H9 (cell line): ENCODE measurements at regions not wholly inside any gene's neighbourhood (a gene's known extent, or its start where the extent isn't known, plus 50 kb on each side); places are given as distances from the start of the nearest gene placed in this dataset.

Experiments used
- DNase-seq: peaks from one replicate; pipeline ENCODE4 v3.0.0-alpha.2; 2017
- H2AFZ ChIP-seq: one replicate; pipeline ENCODE4 v1.6.1; 2013; ENCODE audit warnings: mild to moderate bottlenecking, low read length, control low read depth, moderate library complexity
- H2AK5ac ChIP-seq: 2 replicates; pipeline ENCODE4 v1.6.1; 2013; ENCODE audit warnings: low read length, control low read depth, mixed read lengths; ENCODE audit not compliant: insufficient read length
- H2BK120ac ChIP-seq: one replicate; pipeline ENCODE4 v1.6.1; 2013; ENCODE audit warnings: low read depth, mild to moderate bottlenecking, low read length, control low read depth, inconsistent platforms; ENCODE audit not compliant: poor library complexity, severe bottlenecking
- H2BK12ac ChIP-seq: 2 replicates; pipeline ENCODE4 v1.6.1; 2013; ENCODE audit warnings: low read length, control low read depth, mixed read lengths, low read depth; ENCODE audit not compliant: insufficient read length
- H2BK15ac ChIP-seq: 2 replicates; pipeline ENCODE4 v1.6.1; 2013; ENCODE audit warnings: low read depth, low read length, control low read depth
- H2BK20ac ChIP-seq: one replicate; pipeline ENCODE4 v1.6.1; 2013; ENCODE audit warnings: low read depth, mild to moderate bottlenecking, low read length, control low read depth, inconsistent platforms; ENCODE audit not compliant: poor library complexity, severe bottlenecking
- H2BK5ac ChIP-seq: 2 replicates; pipeline ENCODE4 v1.6.1; 2013; ENCODE audit warnings: low read length, control low read depth, mixed read lengths; ENCODE audit not compliant: insufficient read length
- H3K14ac ChIP-seq: 2 replicates; pipeline ENCODE4 v1.6.1; 2013; ENCODE audit warnings: low read length, control low read depth; ENCODE audit not compliant: insufficient read depth
- H3K18ac ChIP-seq: 2 replicates; pipeline ENCODE4 v1.6.1; 2013; ENCODE audit warnings: low read depth, mild to moderate bottlenecking, mixed read lengths, low read length, control low read depth; ENCODE audit not compliant: insufficient read length
- H3K23ac ChIP-seq: 2 replicates; pipeline ENCODE4 v1.6.1; 2013; ENCODE audit warnings: low read length, control low read depth, mixed read lengths, low read depth; ENCODE audit not compliant: insufficient read length
- H3K23me2 ChIP-seq: 2 replicates; pipeline ENCODE4 v1.6.1; 2013; ENCODE audit warnings: low read depth, mild to moderate bottlenecking, mixed read lengths, low read length, control low read depth; ENCODE audit not compliant: insufficient read length, poor library complexity, severe bottlenecking
- H3K27ac ChIP-seq: 2 replicates; pipeline ENCODE4 v1.5.1; 2013; ENCODE audit warnings: low read length, control low read depth, mixed read lengths, low read depth; ENCODE audit not compliant: insufficient read length
- H3K27me3 ChIP-seq: 2 replicates; pipeline ENCODE4 v1.6.1; 2013; ENCODE audit warnings: low read length, control low read depth, inconsistent platforms; ENCODE audit not compliant: insufficient read depth
- H3K4ac ChIP-seq: 2 replicates; pipeline ENCODE4 v1.6.1; 2013; ENCODE audit warnings: low read depth, mild to moderate bottlenecking, control low read depth, inconsistent platforms, low read length, moderate library complexity
- H3K4me1 ChIP-seq: 2 replicates; pipeline ENCODE4 v1.6.1; 2013; ENCODE audit warnings: low read length, control low read depth, inconsistent platforms; ENCODE audit not compliant: insufficient read depth
- H3K4me2 ChIP-seq: 2 replicates; pipeline ENCODE4 v1.6.1; 2013; ENCODE audit warnings: low read length, control low read depth, mixed read lengths; ENCODE audit not compliant: insufficient read length, insufficient read depth
- H3K56ac ChIP-seq: 2 replicates; pipeline ENCODE4 v1.6.1; 2013; ENCODE audit warnings: low read depth, mild to moderate bottlenecking, mixed read lengths, low read length, control low read depth; ENCODE audit not compliant: insufficient read length
- H3K79me1 ChIP-seq: 2 replicates; pipeline ENCODE4 v1.6.1; 2013; ENCODE audit warnings: low read depth, mild to moderate bottlenecking, moderate library complexity, low read length, control low read depth, inconsistent platforms; ENCODE audit not compliant: insufficient read depth, poor library complexity, severe bottlenecking
- H3K79me2 ChIP-seq: 2 replicates; pipeline ENCODE4 v1.6.1; 2013; ENCODE audit warnings: low read length, control low read depth, inconsistent platforms; ENCODE audit not compliant: insufficient read depth
- H3K9ac ChIP-seq: 2 replicates; pipeline ENCODE4 v1.6.1; 2013; ENCODE audit warnings: low read length, control low read depth, mixed read lengths; ENCODE audit not compliant: insufficient read length; ENCODE audit errors: extremely low read depth
- H3K9me3 ChIP-seq: one replicate; pipeline ENCODE4 v1.6.1; 2013; ENCODE audit warnings: low read depth, low read length, inconsistent platforms; ENCODE audit not compliant: control insufficient read depth
- H3T11ph ChIP-seq: one replicate; pipeline ENCODE4 v1.6.1; 2013; ENCODE audit warnings: mild to moderate bottlenecking, low read length, control low read depth, inconsistent platforms
- H4K20me1 ChIP-seq: one replicate; pipeline ENCODE4 v1.6.1; 2013; ENCODE audit not compliant: control insufficient read depth, insufficient read length, insufficient read depth
- H4K5ac ChIP-seq: 2 replicates; pipeline ENCODE4 v1.6.1; 2013; ENCODE audit warnings: low read depth, mild to moderate bottlenecking, mixed read lengths, low read length, control low read depth; ENCODE audit not compliant: insufficient read length
- H4K8ac ChIP-seq: replicated peaks from 2 replicates; pipeline ENCODE4 v1.6.1; 2013; ENCODE audit warnings: low read length, control low read depth, mixed read lengths, low read depth; ENCODE audit not compliant: insufficient read length
- H4K91ac ChIP-seq: 2 replicates; pipeline ENCODE4 v1.6.1; 2013; ENCODE audit warnings: low read depth, mild to moderate bottlenecking, moderate library complexity, mixed read lengths, low read length, control low read depth; ENCODE audit not compliant: insufficient read length
- H3K27ac Mint-ChIP-seq, 3 experiments: 2 replicates in 2 of 3; 3 replicates in 1 of 3; pipeline ENCODE4 v1.8.0; 2020 to 2021; ENCODE audit warnings: mixed read lengths in 3 of 3, mild to moderate bottlenecking in 1 of 3, moderate library complexity in 1 of 3
- H3K27me3 Mint-ChIP-seq: 2 replicates; pipeline ENCODE4 v1.8.0; 2021; ENCODE audit warnings: low read depth, mild to moderate bottlenecking, moderate library complexity, mixed read lengths
- H3K36me3 Mint-ChIP-seq, 3 experiments: 2 replicates in 2 of 3; 3 replicates in 1 of 3; pipeline ENCODE4 v1.8.0; 2020 to 2021; ENCODE audit warnings: low read depth in 3 of 3, mixed read lengths in 3 of 3; ENCODE audit not compliant: insufficient read depth in 1 of 3
- H3K4me1 Mint-ChIP-seq, 2 experiments: 2 replicates each; pipeline ENCODE4 v1.8.0; 2020; ENCODE audit warnings: mixed read lengths in 2 of 2
- H3K4me3 Mint-ChIP-seq, 2 experiments: 2 replicates in 1 of 2; 3 replicates in 1 of 2; pipeline ENCODE4 v1.8.0; 2020 to 2021; ENCODE audit warnings: mild to moderate bottlenecking in 2 of 2, mixed read lengths in 2 of 2, moderate library complexity in 1 of 2
- H3K9me3 Mint-ChIP-seq, 2 experiments: 2 replicates in 1 of 2; 3 replicates in 1 of 2; pipeline ENCODE4 v1.8.0; 2020; ENCODE audit warnings: mild to moderate bottlenecking in 2 of 2, mixed read lengths in 2 of 2, moderate library complexity in 1 of 2
- CTCF ChIP-seq: fragments of 200-600 bp; sonication (generic); conservative IDR thresholded peaks from 3 replicates; pipeline ENCODE4 v1.8.0; 2021; ENCODE audit warnings: antibody characterized with exemption, mild to moderate bottlenecking
- whole genome bisulfite sequencing: extraction: QIAGEN DNeasy Blood & Tissue Kit; methylation state at CpG from one replicate; pipeline ENCODE4 v1.1.7; 2013; ENCODE audit warnings: missing lambda C conversion rate, low lambda C conversion rate, mixed read lengths; ENCODE audit not compliant: insufficient read length; ENCODE audit errors: extremely low coverage; 5-methylcytosine and 5-hydroxymethylcytosine counted together

GRCh38 chr21:28110716-28111115, 882.0 kb downstream of the LTN1 start:
- Mint-ChIP-seq H3K36me3 (no peaks in the 10 kb centered on the region), H3K4me3 (no peak overlapping the region), H3K9me3 (no peaks in the 10 kb centered on the region), H3K27ac (no peak overlapping the region), H3K4me1 (no peaks in the 10 kb centered on the region), H3K27me3 (no peaks in the 10 kb centered on the region)
- Histone ChIP-seq H3K23me2 (no peaks in the 10 kb centered on the region), H2BK120ac (no peak overlapping the region), H3K4me2 (no peak overlapping the region), H2BK5ac (no peak overlapping the region), H2BK12ac (no peak overlapping the region), H3K18ac (no peak overlapping the region), H3T11ph (no peak overlapping the region), H2AK5ac (no peak overlapping the region), H3K4ac (no peak overlapping the region), H3K9me3 (no peaks in the 10 kb centered on the region), H3K27me3 (no peaks in the 10 kb centered on the region), H4K5ac (no peak overlapping the region), H3K9ac (no peak overlapping the region), H2BK20ac (no peak overlapping the region), H2AFZ (no peak overlapping the region), H3K27ac (no peak overlapping the region), H3K23ac (no peak overlapping the region), H4K8ac (no peak overlapping the region), H3K14ac (no peak overlapping the region), H3K56ac (no peak overlapping the region), H2BK15ac (no peak overlapping the region), H4K20me1 (no peaks in the 10 kb centered on the region), H4K91ac (no peak overlapping the region), H3K4me1 (no peaks in the 10 kb centered on the region), H3K79me2 (no peaks in the 10 kb centered on the region), H3K79me1 (no peaks in the 10 kb centered on the region)
- WGBS = no CpG with 5 or more reads among the region's 3 CpGs
- DNase-seq = no peak
- no peak for TF ChIP-seq CTCF
